GM12878 (cell line): ENCODE measurements at regions not wholly inside any gene's neighbourhood (a gene's known extent, or its start where the extent isn't known, plus 50 kb on each side); places are given as distances from the start of the nearest gene placed in this dataset.

Experiments used
- BMI1 ChIP-seq: fragments of 450-650 bp; IDR thresholded peaks from 2 replicates; pipeline ENCODE4 v1.6.1; 2016; ENCODE audit warnings: mild to moderate bottlenecking, moderate library complexity, borderline replicate concordance
- CHD4 ChIP-seq: fragments of 200-600 bp; sonication (generic); IDR thresholded peaks from 2 replicates; pipeline ENCODE4 v1.6.1; 2016; ENCODE audit warnings: mild to moderate bottlenecking
- CTCF ChIP-seq, 3 experiments: IDR thresholded peaks in 2 of 3; conservative IDR thresholded peaks in 1 of 3; 2 replicates each; pipeline ENCODE4 v1.5.1; 2011; ENCODE audit warnings: low read depth in 3 of 3, low read length in 3 of 3, mild to moderate bottlenecking in 3 of 3, control low read depth in 2 of 3, moderate library complexity in 2 of 3, inconsistent platforms in 1 of 3, mixed read lengths in 1 of 3; ENCODE audit not compliant: control insufficient read depth in 2 of 3, insufficient read depth in 1 of 3; ENCODE audit errors: extremely low read depth in 1 of 3
- NKRF ChIP-seq: fragments of 450-650 bp; conservative IDR thresholded peaks from 2 replicates; pipeline ENCODE4 v1.6.1; 2017; ENCODE audit warnings: mild to moderate bottlenecking, moderate library complexity
- YY1 ChIP-seq: IDR thresholded peaks from 2 replicates; pipeline ENCODE4 v1.6.1; 2011; ENCODE audit warnings: low read depth, mild to moderate bottlenecking, low read length

GRCh38 chr3:68667346-68667745 is 265.0 kb downstream of the TAFA4 start:
- TF ChIP-seq CTCF (IDR thresholded peaks at IDR 0.05 in 2 of 3, conservative IDR thresholded peaks at IDR 0.05 in 1 of 3; ENCODE audit: control insufficient read depth in 2 of 3, extremely low read depth in 1 of 3, insufficient read depth in 1 of 3, low read depth in 3 of 3, low read length in 3 of 3) (no peak), BMI1 (no peak), YY1 (no peak), NKRF (no peak), CHD4 (no peak)
